ENCODE measurements at regions not wholly inside any gene's neighbourhood (a gene's known extent, or its start where the extent isn't known, plus 50 kb on each side); places are given as distances from the start of the nearest gene placed in this dataset.

GRCh38 chr10:131546086-131546810 lies 234.7 kb upstream of the TCERG1L start:
- Histone ChIP-seq H3K27ac (ENCODE audit: low read length) (no peak overlapping the region), H3K79me2 (replicated peaks; ENCODE audit: insufficient read depth, low read length) (no peaks in the 10 kb centered on the region), H3K36me3 (ENCODE audit: insufficient read depth, low read length) (no peaks in the 10 kb centered on the region), H3K9me3 (ENCODE audit: low read length) (no peaks in the 10 kb centered on the region), H2AFZ (ENCODE audit: low read depth, low read length) (no peak overlapping the region), H3K9me2 (ENCODE audit: insufficient read depth, low read length) (no peaks in the 10 kb centered on the region), H3K9ac (ENCODE audit: low read length) (no peak overlapping the region), H4K20me1 (ENCODE audit: insufficient read depth) (no peaks in the 10 kb centered on the region), H3K27me3 (ENCODE audit: insufficient read depth, low read depth, low read length) (no peaks in the 10 kb centered on the region), H3F3A (ENCODE audit: insufficient read depth, low read length, poor library complexity, severe bottlenecking) (no peaks in the 10 kb centered on the region), H3K4me3 (ENCODE audit: low read length) (no peak overlapping the region), H3K4me2 (ENCODE audit: low read length) (no peak overlapping the region)
- no peak for TF ChIP-seq RAD21 (conservative IDR thresholded peaks at IDR 0.05)
- no peak for TF ChIP-seq SMC3 (conservative IDR thresholded peaks at IDR 0.05; ENCODE audit: poor library complexity)
- no peak for TF ChIP-seq EP300 (conservative IDR thresholded peaks at IDR 0.05; ENCODE audit: poor library complexity, severe bottlenecking)
- no peak for TF ChIP-seq MXI1 (conservative IDR thresholded peaks at IDR 0.05; ENCODE audit: poor library complexity, severe bottlenecking)
- no peak for TF ChIP-seq POLR2AphosphoS5 (IDR thresholded peaks at IDR 0.05)
- TF ChIP-seq TAF1 (IDR thresholded peaks at IDR 0.05; ENCODE audit: low read depth), result no peak

- H2AFZ ChIP-seq (ENCODE audit: low read depth, low read length), result no peak overlapping the region
Observed at GRCh38 chr10:131547129-131547799, 235.7 kb upstream of the TCERG1L start.

More at GRCh38 chr10:131547129-131547799, 235.7 kb upstream of the TCERG1L start:
- Histone ChIP-seq H3K36me3 (ENCODE audit: insufficient read depth, low read length) (no peaks in the 10 kb centered on the region), H3K4me2 (ENCODE audit: low read length) (no peak overlapping the region), H3K4me3 (ENCODE audit: low read length) (no peak overlapping the region), H3K79me2 (replicated peaks; ENCODE audit: insufficient read depth, low read length) (no peaks in the 10 kb centered on the region), H3K27me3 (ENCODE audit: insufficient read depth, low read depth, low read length) (no peaks in the 10 kb centered on the region), H4K20me1 (ENCODE audit: insufficient read depth) (no peaks in the 10 kb centered on the region), H3K27ac (ENCODE audit: low read length) (no peak overlapping the region), H3K9ac (ENCODE audit: low read length) (no peak overlapping the region), H3K9me3 (ENCODE audit: low read length) (no peaks in the 10 kb centered on the region), H3K9me2 (ENCODE audit: insufficient read depth, low read length) (no peaks in the 10 kb centered on the region), H3F3A (ENCODE audit: insufficient read depth, low read length, poor library complexity, severe bottlenecking) (no peaks in the 10 kb centered on the region)
- TF ChIP-seq RAD21 (conservative IDR thresholded peaks at IDR 0.05) (no peak), POLR2AphosphoS5 (IDR thresholded peaks at IDR 0.05) (no peak), EP300 (conservative IDR thresholded peaks at IDR 0.05; ENCODE audit: poor library complexity, severe bottlenecking) (no peak), EZH2 (IDR thresholded peaks at IDR 0.05; ENCODE audit: borderline replicate concordance, insufficient read depth, low read length, poor library complexity, severe bottlenecking) (no peak), MXI1 (conservative IDR thresholded peaks at IDR 0.05; ENCODE audit: poor library complexity, severe bottlenecking) (no peak), TAF1 (IDR thresholded peaks at IDR 0.05; ENCODE audit: low read depth) (no peak), SMC3 (conservative IDR thresholded peaks at IDR 0.05; ENCODE audit: poor library complexity) (no peak)
- TF ChIP-seq, protein P1, sequence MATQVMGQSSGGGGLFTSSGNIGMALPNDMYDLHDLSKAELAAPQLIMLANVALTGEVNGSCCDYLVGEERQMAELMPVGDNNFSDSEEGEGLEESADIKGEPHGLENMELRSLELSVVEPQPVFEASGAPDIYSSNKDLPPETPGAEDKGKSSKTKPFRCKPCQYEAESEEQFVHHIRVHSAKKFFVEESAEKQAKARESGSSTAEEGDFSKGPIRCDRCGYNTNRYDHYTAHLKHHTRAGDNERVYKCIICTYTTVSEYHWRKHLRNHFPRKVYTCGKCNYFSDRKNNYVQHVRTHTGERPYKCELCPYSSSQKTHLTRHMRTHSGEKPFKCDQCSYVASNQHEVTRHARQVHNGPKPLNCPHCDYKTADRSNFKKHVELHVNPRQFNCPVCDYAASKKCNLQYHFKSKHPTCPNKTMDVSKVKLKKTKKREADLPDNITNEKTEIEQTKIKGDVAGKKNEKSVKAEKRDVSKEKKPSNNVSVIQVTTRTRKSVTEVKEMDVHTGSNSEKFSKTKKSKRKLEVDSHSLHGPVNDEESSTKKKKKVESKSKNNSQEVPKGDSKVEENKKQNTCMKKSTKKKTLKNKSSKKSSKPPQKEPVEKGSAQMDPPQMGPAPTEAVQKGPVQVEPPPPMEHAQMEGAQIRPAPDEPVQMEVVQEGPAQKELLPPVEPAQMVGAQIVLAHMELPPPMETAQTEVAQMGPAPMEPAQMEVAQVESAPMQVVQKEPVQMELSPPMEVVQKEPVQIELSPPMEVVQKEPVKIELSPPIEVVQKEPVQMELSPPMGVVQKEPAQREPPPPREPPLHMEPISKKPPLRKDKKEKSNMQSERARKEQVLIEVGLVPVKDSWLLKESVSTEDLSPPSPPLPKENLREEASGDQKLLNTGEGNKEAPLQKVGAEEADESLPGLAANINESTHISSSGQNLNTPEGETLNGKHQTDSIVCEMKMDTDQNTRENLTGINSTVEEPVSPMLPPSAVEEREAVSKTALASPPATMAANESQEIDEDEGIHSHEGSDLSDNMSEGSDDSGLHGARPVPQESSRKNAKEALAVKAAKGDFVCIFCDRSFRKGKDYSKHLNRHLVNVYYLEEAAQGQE (IDR thresholded peaks at IDR 0.05; ENCODE audit: borderline replicate concordance), result no peak
- TF ChIP-seq, protein P2, sequence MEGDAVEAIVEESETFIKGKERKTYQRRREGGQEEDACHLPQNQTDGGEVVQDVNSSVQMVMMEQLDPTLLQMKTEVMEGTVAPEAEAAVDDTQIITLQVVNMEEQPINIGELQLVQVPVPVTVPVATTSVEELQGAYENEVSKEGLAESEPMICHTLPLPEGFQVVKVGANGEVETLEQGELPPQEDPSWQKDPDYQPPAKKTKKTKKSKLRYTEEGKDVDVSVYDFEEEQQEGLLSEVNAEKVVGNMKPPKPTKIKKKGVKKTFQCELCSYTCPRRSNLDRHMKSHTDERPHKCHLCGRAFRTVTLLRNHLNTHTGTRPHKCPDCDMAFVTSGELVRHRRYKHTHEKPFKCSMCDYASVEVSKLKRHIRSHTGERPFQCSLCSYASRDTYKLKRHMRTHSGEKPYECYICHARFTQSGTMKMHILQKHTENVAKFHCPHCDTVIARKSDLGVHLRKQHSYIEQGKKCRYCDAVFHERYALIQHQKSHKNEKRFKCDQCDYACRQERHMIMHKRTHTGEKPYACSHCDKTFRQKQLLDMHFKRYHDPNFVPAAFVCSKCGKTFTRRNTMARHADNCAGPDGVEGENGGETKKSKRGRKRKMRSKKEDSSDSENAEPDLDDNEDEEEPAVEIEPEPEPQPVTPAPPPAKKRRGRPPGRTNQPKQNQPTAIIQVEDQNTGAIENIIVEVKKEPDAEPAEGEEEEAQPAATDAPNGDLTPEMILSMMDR (IDR thresholded peaks at IDR 0.05; ENCODE audit: poor library complexity, severe bottlenecking), result no peak
